Activated naive CD4-positive, alpha-beta T cell treated with anti-CD3 and anti-CD28 coated beads, Interleukin-2, amount 10 ng/mL, durations not matched to agents 7 days and 5 days (primary cell): ENCODE measurements at regions not wholly inside any gene's neighbourhood (a gene's known extent, or its start where the extent isn't known, plus 50 kb on each side); places are given as distances from the start of the nearest gene placed in this dataset.

ENCODE experiments used
- CTCF ChIA-PET: fragments of 350-600 bp; sonication (Branson Sonifier 250); formaldehyde crosslinking; loops from one replicate; lab custom pipeline; 2021; ENCODE audit warnings: antibody characterized with exemption; lab: Charles Lee
- DNase-seq: peaks from one replicate; pipeline ENCODE4 v3.0.0-alpha.2; 2020
- H3K27ac Mint-ChIP-seq: one replicate; pipeline ENCODE4 v1.8.0; 2021; ENCODE audit warnings: mild to moderate bottlenecking, moderate library complexity, mixed read lengths
- H3K27me3 Mint-ChIP-seq: one replicate; pipeline ENCODE4 v1.8.0; 2021; ENCODE audit warnings: mild to moderate bottlenecking, mixed read lengths
- H3K36me3 Mint-ChIP-seq: one replicate; pipeline ENCODE4 v1.8.0; 2021; ENCODE audit warnings: mixed read lengths
- H3K4me1 Mint-ChIP-seq: one replicate; pipeline ENCODE4 v1.8.0; 2021; ENCODE audit warnings: mixed read lengths
- H3K4me3 Mint-ChIP-seq: one replicate; pipeline ENCODE4 v1.8.0; 2021; ENCODE audit warnings: mild to moderate bottlenecking, moderate library complexity, mixed read lengths
- H3K9me3 Mint-ChIP-seq: one replicate; pipeline ENCODE4 v1.8.0; 2021; ENCODE audit warnings: mixed read lengths

DNA sequence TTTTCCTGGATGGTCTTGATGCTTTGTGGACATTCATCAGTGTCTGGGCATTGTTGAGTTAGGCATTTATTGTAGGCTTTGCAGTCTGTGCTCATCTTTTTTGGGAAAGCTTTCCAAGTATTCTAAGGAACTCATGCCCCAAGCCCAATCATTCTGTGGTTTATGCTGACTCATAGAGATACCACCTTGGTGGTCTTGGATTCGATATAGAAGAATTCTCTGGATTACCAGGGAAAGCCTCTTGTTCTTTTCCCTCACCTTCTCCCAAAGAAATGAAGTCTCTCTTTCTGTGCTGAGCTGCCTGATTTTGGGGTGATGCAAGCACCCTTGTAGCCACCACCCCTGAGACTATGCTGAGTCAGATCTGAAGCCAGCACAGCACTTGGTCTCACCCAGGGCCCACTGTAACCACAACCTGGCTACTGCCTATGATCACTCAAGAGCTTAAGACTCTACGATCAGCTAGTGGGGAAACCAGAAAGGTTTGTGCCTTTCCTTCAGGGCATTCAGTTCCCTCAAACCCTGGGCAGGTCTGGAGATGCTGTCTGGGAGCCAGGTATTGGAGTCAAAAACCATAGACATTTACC lies 422.6 kb downstream of the NUF2 start:
- CTCF ChIA-PET: no interaction called here
- no peaks in the 10 kb centered on the region for H3K36me3 Mint-ChIP-seq
- H3K4me3 Mint-ChIP-seq: no peak overlapping the region

DNA sequence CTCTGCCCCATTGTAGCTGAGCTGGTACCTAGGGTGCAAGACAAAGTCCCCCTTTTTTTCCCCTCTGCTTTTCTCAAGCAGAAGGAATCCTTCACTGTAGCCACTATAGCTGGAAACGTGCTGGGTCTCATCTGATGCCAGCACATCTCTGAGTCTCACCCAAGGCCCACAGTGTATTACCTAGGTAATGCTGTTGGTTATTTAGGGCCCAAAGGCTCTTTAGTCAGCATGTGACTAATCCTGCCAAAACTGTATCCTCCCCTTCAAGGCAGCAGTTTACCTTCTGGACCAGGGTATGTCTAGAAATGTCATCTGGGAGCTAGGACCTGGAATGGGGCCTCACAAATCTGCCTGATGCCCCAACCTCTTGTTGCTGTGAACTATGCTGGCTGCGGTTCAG lies 423.4 kb downstream of the NUF2 start:
- H3K4me3 Mint-ChIP-seq: no peak overlapping the region
- no peaks in the 10 kb centered on the region for H3K4me1 Mint-ChIP-seq
- no peak for DNase-seq
- H3K27ac Mint-ChIP-seq: no peak overlapping the region
- H3K36me3 Mint-ChIP-seq: no peaks in the 10 kb centered on the region
- CTCF ChIA-PET: no interaction called here
- peaks cover 6% of the 10 kb centered on the region for H3K9me3 Mint-ChIP-seq
- no peaks in the 10 kb centered on the region for H3K27me3 Mint-ChIP-seq

More for the DNA sequence above, 422.6 kb downstream of the NUF2 start:
- H3K27me3 Mint-ChIP-seq: no peaks in the 10 kb centered on the region
- no peak overlapping the region for H3K27ac Mint-ChIP-seq
- H3K9me3 Mint-ChIP-seq: peaks cover 5% of the 10 kb centered on the region
- H3K4me1 Mint-ChIP-seq: no peaks in the 10 kb centered on the region
- DNase-seq: no peak

DNA sequence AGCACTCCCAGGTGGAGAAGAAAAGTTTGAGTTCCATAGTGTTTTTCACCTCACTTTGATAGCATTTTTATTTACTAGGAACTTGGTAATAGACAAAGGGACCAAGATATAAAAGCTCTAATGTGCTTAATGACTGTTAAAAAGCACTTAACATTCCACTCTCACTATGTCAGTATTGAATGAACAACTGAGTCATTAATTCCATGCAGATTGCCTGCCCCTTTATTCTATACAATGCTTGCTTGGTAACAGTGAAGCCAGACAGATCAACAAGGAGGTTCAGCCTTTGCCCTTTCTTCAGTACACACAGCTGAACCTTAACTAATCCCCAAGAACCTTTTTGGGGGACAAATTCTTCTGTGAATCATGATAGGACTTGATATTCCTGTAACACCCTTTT lies 425.5 kb downstream of the NUF2 start:
- H3K9me3 Mint-ChIP-seq: peaks cover 7% of the 10 kb centered on the region

DNA sequence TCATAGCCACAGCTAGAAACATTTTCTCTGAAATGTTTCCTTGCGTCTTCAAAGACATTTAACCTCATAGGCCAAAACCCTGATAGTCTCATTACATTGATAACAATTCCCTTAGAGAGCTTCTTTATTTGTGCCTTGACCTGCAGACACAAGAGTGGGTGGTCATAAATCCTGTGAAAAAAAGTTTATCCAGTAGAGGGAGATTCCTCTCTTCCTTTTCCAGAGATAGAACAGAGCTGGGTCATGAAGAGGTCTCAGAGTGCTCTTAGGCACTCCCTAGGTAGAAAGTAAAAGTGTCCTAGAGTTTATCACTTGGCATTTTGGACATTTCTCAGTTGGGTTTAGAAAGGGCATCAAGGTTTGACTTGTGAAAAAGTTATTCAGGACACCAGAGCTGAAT lies 426.1 kb downstream of the NUF2 start:
- Mint-ChIP-seq H3K27ac (no peak overlapping the region), H3K27me3 (no peaks in the 10 kb centered on the region), H3K4me1 (no peaks in the 10 kb centered on the region), H3K36me3 (no peaks in the 10 kb centered on the region), H3K4me3 (no peak overlapping the region), H3K9me3 (peaks cover 7% of the 10 kb centered on the region)
- no peak for DNase-seq
- CTCF ChIA-PET: no interaction called here

More for the DNA sequence above, 425.5 kb downstream of the NUF2 start:
- CTCF ChIA-PET: no interaction called here
- no peaks in the 10 kb centered on the region for H3K27me3 Mint-ChIP-seq
- no peak overlapping the region for H3K4me3 Mint-ChIP-seq
- H3K27ac Mint-ChIP-seq: no peak overlapping the region
- H3K4me1 Mint-ChIP-seq: no peaks in the 10 kb centered on the region
- no peaks in the 10 kb centered on the region for H3K36me3 Mint-ChIP-seq
- no peak for DNase-seq

DNA sequence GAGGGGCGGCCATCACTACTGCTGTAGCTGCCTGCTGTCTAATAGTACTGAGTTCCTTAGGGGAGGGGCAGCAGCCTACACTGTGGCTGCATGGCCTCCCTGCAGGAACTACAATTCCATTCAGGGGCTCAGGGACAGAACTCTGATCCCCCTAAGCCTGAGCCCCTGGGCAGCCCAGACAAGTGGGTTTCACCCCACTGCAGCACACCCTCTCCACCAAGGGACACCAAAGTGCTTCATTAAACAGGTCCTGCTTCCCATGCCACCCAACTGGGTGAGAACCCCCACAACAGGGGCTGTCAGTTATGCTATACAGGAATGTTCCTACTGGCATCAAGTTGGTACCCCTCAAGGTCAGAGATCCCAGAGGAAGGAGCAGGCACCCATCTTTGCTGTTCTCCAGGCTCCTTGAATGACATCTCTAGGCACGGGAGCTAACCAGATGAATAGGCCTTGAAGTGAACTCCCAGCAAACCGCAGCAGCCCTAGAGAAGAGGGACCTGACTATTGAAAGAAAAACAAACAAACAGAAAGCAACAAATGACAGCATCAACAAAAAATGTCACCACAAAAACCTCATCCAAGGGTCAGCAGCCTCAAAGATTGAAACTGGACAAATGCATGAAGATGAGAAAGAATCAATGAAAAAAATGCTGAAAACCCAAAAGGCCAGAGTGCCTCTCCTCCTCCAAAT lies 437.4 kb downstream of the NUF2 start:
- no peak for DNase-seq
- Mint-ChIP-seq H3K9me3 (peaks cover 16% of the 10 kb centered on the region), H3K36me3 (no peaks in the 10 kb centered on the region), H3K4me3 (no peak overlapping the region), H3K4me1 (no peaks in the 10 kb centered on the region), H3K27ac (no peak overlapping the region), H3K27me3 (no peaks in the 10 kb centered on the region)
- CTCF ChIA-PET: no interaction called here

DNA sequence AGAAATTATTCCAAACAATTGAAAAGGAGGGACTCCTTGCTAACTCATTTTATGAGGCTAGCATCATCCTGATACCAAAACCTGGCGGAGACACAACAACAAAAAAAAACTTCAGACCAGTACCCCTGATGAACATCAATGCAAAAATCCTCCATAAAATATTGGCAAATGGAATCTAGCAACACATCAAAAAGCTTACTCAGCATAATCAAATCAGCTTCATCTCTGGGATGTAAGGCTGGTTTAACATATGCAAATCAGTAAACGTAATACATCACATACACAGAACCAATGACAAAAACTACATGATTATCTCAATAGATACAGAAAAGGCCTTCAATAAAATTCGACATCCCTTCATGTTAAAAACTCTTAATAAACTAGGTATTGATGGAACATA lies 440.1 kb downstream of the NUF2 start:
- CTCF ChIA-PET: no interaction called here
- Mint-ChIP-seq H3K4me1 (no peaks in the 10 kb centered on the region), H3K4me3 (no peak overlapping the region), H3K36me3 (no peaks in the 10 kb centered on the region), H3K27me3 (no peaks in the 10 kb centered on the region), H3K27ac (no peak overlapping the region), H3K9me3 (peaks cover 13% of the 10 kb centered on the region)
- DNase-seq: no peak

DNA sequence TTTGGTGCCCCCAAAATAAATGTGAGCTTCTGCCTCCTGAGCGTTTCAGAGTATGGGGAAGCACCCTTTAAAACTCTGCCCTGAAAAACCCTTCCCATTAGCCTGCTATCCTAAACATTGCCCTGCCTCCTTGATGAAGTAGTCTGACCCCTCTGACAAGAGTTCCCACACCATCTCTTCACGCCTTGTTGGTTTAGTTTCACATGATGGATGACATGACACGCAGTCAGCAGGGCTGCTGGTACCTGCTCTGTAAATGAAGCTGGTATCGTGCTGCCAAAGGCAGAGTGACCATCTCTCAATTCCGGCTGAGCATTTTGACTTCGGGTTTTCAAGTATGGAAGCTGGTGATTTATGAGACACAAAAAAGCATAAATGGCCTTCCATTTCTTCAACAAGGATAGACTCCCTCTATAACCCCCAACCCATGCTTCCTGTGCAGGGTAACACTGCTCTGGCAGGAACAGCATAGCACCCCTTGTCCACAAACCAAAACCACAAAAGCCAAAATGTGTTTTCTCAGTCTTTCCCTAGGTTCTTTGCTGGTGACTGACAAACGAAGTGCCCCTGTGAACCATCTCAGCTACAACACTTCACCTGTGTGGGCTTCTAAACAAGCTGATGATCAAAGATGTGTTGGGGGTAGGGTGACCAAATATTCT lies 444.6 kb downstream of the NUF2 start:
- no peak overlapping the region for H3K4me3 Mint-ChIP-seq
- no peaks in the 10 kb centered on the region for H3K27me3 Mint-ChIP-seq
- no peak overlapping the region for H3K27ac Mint-ChIP-seq
- CTCF ChIA-PET: no interaction called here
- DNase-seq: no peak
- no peaks in the 10 kb centered on the region for H3K36me3 Mint-ChIP-seq
- no peaks in the 10 kb centered on the region for H3K4me1 Mint-ChIP-seq
- peaks cover 3% of the 10 kb centered on the region for H3K9me3 Mint-ChIP-seq

DNA sequence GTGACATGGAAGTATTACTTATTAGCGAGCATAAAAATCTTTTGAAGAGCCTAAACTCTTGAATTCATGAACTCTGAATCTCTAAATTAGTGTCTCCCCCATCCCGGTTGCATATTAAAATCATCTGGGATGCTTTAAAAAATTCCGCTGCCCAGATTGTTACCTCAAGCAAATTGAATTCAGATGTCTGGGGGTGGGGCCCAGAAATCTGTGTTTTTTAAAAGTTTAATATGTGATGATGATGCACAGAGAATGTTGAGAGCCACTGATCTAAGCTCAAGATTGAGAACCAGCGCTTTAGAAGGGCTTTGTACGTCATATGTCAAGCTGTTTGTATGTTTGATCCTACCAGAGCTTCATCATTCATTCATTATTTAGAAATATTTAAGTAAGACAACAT lies 446.8 kb downstream of the NUF2 start:
- Mint-ChIP-seq H3K9me3 (peaks cover 9% of the 10 kb centered on the region), H3K27me3 (no peaks in the 10 kb centered on the region), H3K4me1 (no peaks in the 10 kb centered on the region), H3K36me3 (no peaks in the 10 kb centered on the region), H3K27ac (no peak overlapping the region), H3K4me3 (no peak overlapping the region)
- DNase-seq: no peak
- CTCF ChIA-PET: no interaction called here

DNA sequence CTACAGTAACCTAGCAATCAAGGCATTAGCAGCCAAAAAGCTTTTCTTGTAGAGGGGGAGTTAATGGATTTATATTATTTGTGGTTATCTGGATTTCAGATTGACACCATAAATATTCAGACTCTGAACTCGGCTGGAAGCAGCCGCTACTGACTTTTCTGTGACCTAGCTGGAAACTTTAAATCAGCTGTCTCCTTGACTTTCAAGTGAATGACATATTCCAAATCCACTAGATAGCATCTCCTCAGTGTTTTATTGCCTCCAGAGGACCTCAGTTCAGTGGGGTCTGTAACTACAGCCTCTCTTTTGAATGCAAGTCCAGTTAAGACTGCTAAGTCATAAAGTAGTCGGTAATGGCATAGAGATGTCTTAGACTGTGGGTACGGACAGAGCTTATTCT lies 448.5 kb downstream of the NUF2 start:
- H3K27ac Mint-ChIP-seq: no peak overlapping the region
- no peaks in the 10 kb centered on the region for H3K4me1 Mint-ChIP-seq
- peaks cover 7% of the 10 kb centered on the region for H3K9me3 Mint-ChIP-seq
- H3K36me3 Mint-ChIP-seq: no peaks in the 10 kb centered on the region
- no peak for DNase-seq
- H3K27me3 Mint-ChIP-seq: no peaks in the 10 kb centered on the region
- CTCF ChIA-PET: no interaction called here
- no peak overlapping the region for H3K4me3 Mint-ChIP-seq

DNA sequence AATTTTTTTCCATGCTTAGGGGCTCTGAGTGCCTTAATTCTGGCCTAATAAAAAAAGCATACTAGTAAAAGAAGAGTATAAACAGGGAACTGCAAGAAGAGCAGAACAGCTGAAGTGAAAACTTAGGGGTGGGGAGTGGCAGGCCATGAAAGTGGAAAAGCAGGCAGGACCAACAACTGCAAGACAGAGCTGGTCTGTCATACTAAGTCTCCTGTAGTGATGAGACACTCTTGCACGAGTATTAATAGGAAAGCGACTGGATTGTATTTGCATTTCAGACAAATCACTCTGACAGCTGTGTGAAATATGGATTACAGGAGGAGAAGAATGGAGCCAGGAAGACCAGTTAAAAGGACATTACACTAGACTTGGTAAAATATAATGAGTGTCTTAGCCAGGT lies 449.9 kb downstream of the NUF2 start:
- Mint-ChIP-seq H3K27ac (no peak overlapping the region), H3K9me3 (peaks cover 7% of the 10 kb centered on the region), H3K27me3 (no peaks in the 10 kb centered on the region), H3K36me3 (no peaks in the 10 kb centered on the region), H3K4me3 (no peak overlapping the region), H3K4me1 (no peaks in the 10 kb centered on the region)
- CTCF ChIA-PET: no interaction called here
- DNase-seq: no peak

DNA sequence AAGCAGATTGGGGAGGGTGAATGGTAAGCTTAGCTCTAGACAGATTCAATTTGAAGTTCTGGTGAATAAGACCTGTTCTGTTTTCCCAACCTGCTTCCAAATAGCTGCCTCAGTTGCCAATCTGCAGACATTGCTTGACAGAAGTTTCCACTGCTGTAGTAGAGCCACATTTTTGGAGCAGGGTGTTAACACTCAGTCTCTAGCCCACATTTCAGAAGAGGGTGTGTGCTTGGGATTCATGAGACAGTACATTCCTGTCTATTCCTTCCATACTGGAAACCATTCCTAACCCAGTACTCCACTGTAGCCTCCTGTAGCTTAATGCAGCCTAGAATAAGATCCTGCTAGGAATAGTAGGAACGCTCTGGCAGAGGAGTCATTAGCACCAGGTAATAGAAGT lies 450.5 kb downstream of the NUF2 start:
- Mint-ChIP-seq H3K4me1 (no peaks in the 10 kb centered on the region), H3K36me3 (no peaks in the 10 kb centered on the region), H3K9me3 (peaks cover 7% of the 10 kb centered on the region), H3K4me3 (no peak overlapping the region), H3K27ac (no peak overlapping the region), H3K27me3 (no peaks in the 10 kb centered on the region)
- CTCF ChIA-PET: no interaction called here
- DNase-seq: no peak

DNA sequence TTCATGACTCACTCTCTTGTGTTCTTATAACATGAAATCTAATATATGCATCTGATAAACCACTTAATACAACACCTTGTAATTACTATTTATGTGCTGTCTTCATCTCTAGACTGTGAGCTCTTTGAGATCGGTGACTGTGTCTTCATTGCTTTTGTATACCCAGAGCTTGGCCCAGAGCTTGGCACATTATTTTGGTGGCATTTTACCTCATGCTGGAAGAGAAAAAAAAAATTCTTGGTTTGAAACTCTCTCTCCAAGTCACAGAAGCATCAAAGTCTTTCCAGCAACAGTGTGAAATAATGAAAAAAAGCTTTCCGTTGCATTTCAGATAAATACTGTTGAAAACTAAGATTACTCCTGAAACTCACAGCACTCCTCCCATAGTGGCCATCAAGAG lies 451.6 kb downstream of the NUF2 start:
- Mint-ChIP-seq H3K27me3 (no peaks in the 10 kb centered on the region), H3K4me3 (no peak overlapping the region), H3K4me1 (no peaks in the 10 kb centered on the region), H3K27ac (no peak overlapping the region), H3K9me3 (peaks cover 7% of the 10 kb centered on the region), H3K36me3 (no peaks in the 10 kb centered on the region)
- CTCF ChIA-PET: no interaction called here
- no peak for DNase-seq

DNA sequence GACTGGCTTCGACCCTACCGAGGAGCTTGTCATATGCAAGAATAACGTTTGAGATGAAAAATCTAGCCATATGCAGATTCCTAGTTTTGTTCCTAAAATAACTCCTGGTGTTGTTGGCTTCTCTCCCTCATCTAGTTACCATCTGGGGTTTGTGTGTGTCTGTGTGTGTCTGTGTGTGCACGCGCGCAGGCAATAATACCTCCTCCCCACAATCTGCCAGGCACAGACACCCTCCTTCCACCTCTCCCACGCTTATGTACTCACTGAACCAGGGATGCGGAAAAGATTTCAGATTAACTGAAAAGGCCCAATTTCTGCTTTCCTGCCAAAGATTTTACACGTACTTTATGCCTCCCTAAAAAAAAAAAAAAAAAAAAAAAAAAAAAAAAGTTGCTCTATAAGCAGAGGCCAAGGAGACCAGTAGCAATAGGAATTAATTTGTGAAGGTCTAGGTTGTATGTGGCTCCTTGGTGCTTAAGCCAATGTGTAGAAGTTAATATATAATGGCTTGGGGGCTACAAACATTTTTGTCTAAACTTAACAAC lies 452.7 kb downstream of the NUF2 start:
- Mint-ChIP-seq H3K27ac (no peak overlapping the region), H3K4me1 (no peaks in the 10 kb centered on the region), H3K27me3 (no peaks in the 10 kb centered on the region), H3K36me3 (no peaks in the 10 kb centered on the region), H3K9me3 (peaks cover 9% of the 10 kb centered on the region), H3K4me3 (no peak overlapping the region)
- DNase-seq: no peak
- CTCF ChIA-PET: no interaction called here

DNA sequence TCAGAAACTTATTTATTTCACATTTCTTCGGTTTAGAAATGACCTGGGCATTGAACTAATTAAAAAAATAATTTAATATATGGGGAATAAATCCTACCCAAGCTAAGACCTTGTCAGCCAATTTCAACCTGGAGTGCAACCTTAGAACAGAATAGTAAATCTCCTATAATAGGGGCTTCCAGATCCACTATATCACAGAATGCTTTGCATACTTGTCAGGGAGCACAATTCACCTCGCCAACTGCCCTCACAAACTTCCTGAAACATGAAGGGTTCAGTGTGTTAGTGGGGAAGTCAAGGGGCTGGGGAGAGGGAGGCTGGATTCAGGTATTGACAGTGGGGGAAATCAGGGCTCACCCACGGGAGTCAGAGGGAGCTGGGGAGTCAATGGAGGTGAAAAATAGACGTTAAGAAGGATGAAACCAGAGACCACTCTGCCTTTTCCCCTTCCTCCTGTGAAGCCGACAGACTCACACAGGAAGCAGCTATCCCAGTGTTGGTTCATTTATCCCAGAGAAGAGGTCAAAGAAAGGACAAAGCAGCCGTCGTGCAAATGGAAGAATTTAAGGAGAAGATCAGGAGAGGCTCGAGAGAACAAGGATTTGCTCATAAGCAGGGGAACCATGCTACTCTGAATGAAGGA lies 453.3 kb downstream of the NUF2 start:
- H3K27me3 Mint-ChIP-seq: no peaks in the 10 kb centered on the region
- H3K27ac Mint-ChIP-seq: no peak overlapping the region
- DNase-seq: no peak
- no peak overlapping the region for H3K4me3 Mint-ChIP-seq
- H3K4me1 Mint-ChIP-seq: no peaks in the 10 kb centered on the region
- H3K9me3 Mint-ChIP-seq: peaks cover 9% of the 10 kb centered on the region
- CTCF ChIA-PET: no interaction called here
- no peaks in the 10 kb centered on the region for H3K36me3 Mint-ChIP-seq
